K562 (cell line): ENCODE measurements at regions not wholly inside any gene's neighbourhood (a gene's known extent, or its start where the extent isn't known, plus 50 kb on each side); places are given as distances from the start of the nearest gene placed in this dataset.

Experiments used
- ATF6 ChIP-seq: sonication (generic); formaldehyde crosslinking; IDR thresholded peaks from 2 replicates; pipeline ENCODE4 v1.4.0; 2020; ENCODE audit warnings: mild to moderate bottlenecking, missing genetic modification reagents
- CHD1 ChIP-seq: fragments of 200-600 bp; sonication (generic); IDR thresholded peaks from one replicate; pipeline ENCODE4 v1.6.1; 2012; ENCODE audit warnings: mild to moderate bottlenecking, moderate library complexity, low read length, inconsistent platforms
- CTCF ChIP-seq, 3 experiments: IDR thresholded peaks in 2 of 3; conservative IDR thresholded peaks in 1 of 3; 2 replicates each; pipeline ENCODE4 v1.5.1; 2011 to 2012; ENCODE audit warnings: low read length in 3 of 3, mild to moderate bottlenecking in 3 of 3, control low read depth in 2 of 3, improper control_type of control experiment in 1 of 3, inconsistent platforms in 1 of 3, low read depth in 1 of 3, mixed read lengths in 1 of 3, moderate library complexity in 1 of 3; ENCODE audit not compliant: insufficient read depth in 2 of 3
- CUX1 ChIP-seq: fragments of 200-800 bp; sonication (Bioruptor generic); IDR thresholded peaks from 2 replicates; pipeline ENCODE4 v1.6.1; 2016; ENCODE audit warnings: missing genetic modification characterization, missing compliant biosample characterization
- EP300 ChIP-seq: IDR thresholded peaks from 2 replicates; pipeline ENCODE4 v1.6.1; 2012; ENCODE audit warnings: low read length, improper control_type of control experiment
- ERF ChIP-seq: fragments of 450-650 bp; formaldehyde crosslinking; IDR thresholded peaks from 2 replicates; pipeline ENCODE4 v1.4.0; 2020; ENCODE audit warnings: mild to moderate bottlenecking, mixed read lengths
- FOXK1 ChIP-seq: sonication (generic); formaldehyde crosslinking; IDR thresholded peaks from 2 replicates; pipeline ENCODE4 v1.8.0; 2022; ENCODE audit warnings: missing genetic modification reagents, mild to moderate bottlenecking, borderline replicate concordance
- GTF2B ChIP-seq: IDR thresholded peaks from 2 replicates; pipeline ENCODE4 v1.6.1; 2011; ENCODE audit not compliant: insufficient read length; ENCODE audit errors: extremely low read depth
- MAZ ChIP-seq, 2 experiments: fragments of 450-650 bp in 1 of 2; sonication (generic) in 1 of 2; formaldehyde crosslinking; IDR thresholded peaks in 1 of 2; conservative IDR thresholded peaks in 1 of 2; 2 replicates each; pipeline versions ENCODE4 v1.4.0 to v1.5.0; 2020; ENCODE audit warnings: mild to moderate bottlenecking in 1 of 2, missing genetic modification reagents in 1 of 2
- POLR2AphosphoS2 ChIP-seq: IDR thresholded peaks from 2 replicates; pipeline ENCODE4 v1.6.1; 2012; ENCODE audit warnings: low read length, improper control_type of control experiment
- SMAD4 ChIP-seq: fragments of 250-450 bp; sonication (Bioruptor Pico); conservative IDR thresholded peaks from 2 replicates; pipeline ENCODE4 v1.8.0; 2021; ENCODE audit warnings: inconsistent platforms, mild to moderate bottlenecking, moderate library complexity
- ZNF217 ChIP-seq: sonication (generic); formaldehyde crosslinking; IDR thresholded peaks from 2 replicates; pipeline ENCODE4 v1.8.0; 2022; ENCODE audit warnings: mild to moderate bottlenecking, missing genetic modification reagents
- TF ChIP-seq, protein P1 (sequence below), 2 experiments: fragments of 450-650 bp; formaldehyde crosslinking in 1 of 2; IDR thresholded peaks; 2 replicates each; pipeline versions ENCODE4 v1.4.0 to v1.6.1; 2014 to 2020; ENCODE audit warnings: mild to moderate bottlenecking in 2 of 2, borderline replicate concordance in 1 of 2, low read depth in 1 of 2

GRCh38 chr9:32707326-32707725, 71.9 kb upstream of the TAF1L start:
- no peak for TF ChIP-seq CUX1 (CRISPR knock-in tag)
- no peak for TF ChIP-seq CTCF (IDR thresholded peaks at IDR 0.05 in 2 of 3, conservative IDR thresholded peaks at IDR 0.05 in 1 of 3; ENCODE audit: insufficient read depth in 2 of 3, low read depth in 1 of 3, low read length in 3 of 3)
- no peak for TF ChIP-seq EP300
- no peak for TF ChIP-seq GTF2B
- no peak for TF ChIP-seq CHD1
- TF ChIP-seq ZNF217 (CRISPR knock-in tag) = no peak
- TF ChIP-seq, protein P1, sequence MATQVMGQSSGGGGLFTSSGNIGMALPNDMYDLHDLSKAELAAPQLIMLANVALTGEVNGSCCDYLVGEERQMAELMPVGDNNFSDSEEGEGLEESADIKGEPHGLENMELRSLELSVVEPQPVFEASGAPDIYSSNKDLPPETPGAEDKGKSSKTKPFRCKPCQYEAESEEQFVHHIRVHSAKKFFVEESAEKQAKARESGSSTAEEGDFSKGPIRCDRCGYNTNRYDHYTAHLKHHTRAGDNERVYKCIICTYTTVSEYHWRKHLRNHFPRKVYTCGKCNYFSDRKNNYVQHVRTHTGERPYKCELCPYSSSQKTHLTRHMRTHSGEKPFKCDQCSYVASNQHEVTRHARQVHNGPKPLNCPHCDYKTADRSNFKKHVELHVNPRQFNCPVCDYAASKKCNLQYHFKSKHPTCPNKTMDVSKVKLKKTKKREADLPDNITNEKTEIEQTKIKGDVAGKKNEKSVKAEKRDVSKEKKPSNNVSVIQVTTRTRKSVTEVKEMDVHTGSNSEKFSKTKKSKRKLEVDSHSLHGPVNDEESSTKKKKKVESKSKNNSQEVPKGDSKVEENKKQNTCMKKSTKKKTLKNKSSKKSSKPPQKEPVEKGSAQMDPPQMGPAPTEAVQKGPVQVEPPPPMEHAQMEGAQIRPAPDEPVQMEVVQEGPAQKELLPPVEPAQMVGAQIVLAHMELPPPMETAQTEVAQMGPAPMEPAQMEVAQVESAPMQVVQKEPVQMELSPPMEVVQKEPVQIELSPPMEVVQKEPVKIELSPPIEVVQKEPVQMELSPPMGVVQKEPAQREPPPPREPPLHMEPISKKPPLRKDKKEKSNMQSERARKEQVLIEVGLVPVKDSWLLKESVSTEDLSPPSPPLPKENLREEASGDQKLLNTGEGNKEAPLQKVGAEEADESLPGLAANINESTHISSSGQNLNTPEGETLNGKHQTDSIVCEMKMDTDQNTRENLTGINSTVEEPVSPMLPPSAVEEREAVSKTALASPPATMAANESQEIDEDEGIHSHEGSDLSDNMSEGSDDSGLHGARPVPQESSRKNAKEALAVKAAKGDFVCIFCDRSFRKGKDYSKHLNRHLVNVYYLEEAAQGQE (IDR thresholded peaks at IDR 0.05; ENCODE audit: borderline replicate concordance) = no peak
- TF ChIP-seq, protein P1 (CRISPR knock-in tag; IDR thresholded peaks at IDR 0.05; ENCODE audit: low read depth) = no peak
- TF ChIP-seq ATF6 (CRISPR knock-in tag) = no peak
- no peak for TF ChIP-seq FOXK1 (CRISPR knock-in tag)
- no peak for TF ChIP-seq SMAD4 (CRISPR knock-in tag)
- no peak for TF ChIP-seq ERF (CRISPR knock-in tag)
- no peak for TF ChIP-seq MAZ (CRISPR knock-in tag; conservative IDR thresholded peaks at IDR 0.05 in 1 of 2, IDR thresholded peaks at IDR 0.05 in 1 of 2)
- no peak for TF ChIP-seq POLR2AphosphoS2
